OCI-LY3 (cell line): ENCODE measurements at regions not wholly inside any gene's neighbourhood (a gene's known extent, or its start where the extent isn't known, plus 50 kb on each side); places are given as distances from the start of the nearest gene placed in this dataset.

Source experiments
- H2AFZ ChIP-seq: fragments of 200-600, 300-600 bp; shearing (Covaris generic); 2 replicates; pipeline ENCODE4 v1.6.0; 2014; ENCODE audit warnings: antibody characterized with exemption, low read depth, low read length
- H3K27ac ChIP-seq: fragments of 200-600, 300-600 bp; sonication (generic); 2 replicates; pipeline ENCODE4 v1.5.1; 2014; ENCODE audit warnings: mild to moderate bottlenecking, low read length, moderate library complexity, mixed read lengths
- H3K27me3 ChIP-seq: fragments of 200-600, 300-600 bp; sonication (generic); 2 replicates; pipeline ENCODE4 v1.6.1; 2014; ENCODE audit warnings: low read depth, low read length, mixed read lengths
- H3K36me3 ChIP-seq: fragments of 200-600, 300-600 bp; sonication (generic); replicated peaks from 2 replicates; pipeline ENCODE3; 2014; ENCODE audit warnings: low read depth, low read length, mixed read lengths
- H3K4me1 ChIP-seq: fragments of 300-600, 200-600 bp; sonication (generic); 2 replicates; pipeline ENCODE4 v1.6.1; 2014; ENCODE audit warnings: low read length, mixed read lengths
- H3K4me2 ChIP-seq: fragments of 200-600, 300-600 bp; sonication (generic); 2 replicates; pipeline ENCODE4 v1.6.1; 2014; ENCODE audit warnings: low read length, mixed read lengths
- H3K4me3 ChIP-seq: fragments of 300-600, 200-600 bp; sonication (generic); 2 replicates; pipeline ENCODE4 v1.5.1; 2014; ENCODE audit warnings: antibody characterized with exemption, mild to moderate bottlenecking, low read length, moderate library complexity
- H3K79me2 ChIP-seq: fragments of 300-600, 200-600 bp; shearing (Covaris generic); 2 replicates; pipeline ENCODE4 v1.6.1; 2014; ENCODE audit warnings: mild to moderate bottlenecking, low read length, mixed read lengths
- H3K9ac ChIP-seq: fragments of 300-600, 200-600 bp; shearing (Covaris generic); 2 replicates; pipeline ENCODE4 v1.6.0; 2014; ENCODE audit warnings: mild to moderate bottlenecking, low read length, moderate library complexity
- H3K9me3 ChIP-seq: fragments of 200-600, 300-600 bp; shearing (Covaris generic); 2 replicates; pipeline ENCODE4 v1.6.1; 2014; ENCODE audit warnings: low read length, mixed read lengths; ENCODE audit not compliant: insufficient read depth
- H4K20me1 ChIP-seq: fragments of 200-600, 300-600 bp; sonication (generic); 2 replicates; pipeline ENCODE4 v1.6.1; 2016; ENCODE audit warnings: low read length, mixed read lengths; ENCODE audit not compliant: insufficient read depth
- CTCF ChIP-seq: fragments of 200-600, 300-600 bp; sonication (generic); IDR thresholded peaks from 2 replicates; pipeline ENCODE4 v1.5.1; 2014; ENCODE audit warnings: antibody characterized with exemption, low read length, low read depth
- EZH2phosphoT487 ChIP-seq: fragments of 200-600 bp; shearing (Covaris generic); IDR thresholded peaks from 2 replicates; pipeline ENCODE4 v1.6.1; 2018; ENCODE audit warnings: antibody characterized with exemption, mixed run types, low read depth

DNA sequence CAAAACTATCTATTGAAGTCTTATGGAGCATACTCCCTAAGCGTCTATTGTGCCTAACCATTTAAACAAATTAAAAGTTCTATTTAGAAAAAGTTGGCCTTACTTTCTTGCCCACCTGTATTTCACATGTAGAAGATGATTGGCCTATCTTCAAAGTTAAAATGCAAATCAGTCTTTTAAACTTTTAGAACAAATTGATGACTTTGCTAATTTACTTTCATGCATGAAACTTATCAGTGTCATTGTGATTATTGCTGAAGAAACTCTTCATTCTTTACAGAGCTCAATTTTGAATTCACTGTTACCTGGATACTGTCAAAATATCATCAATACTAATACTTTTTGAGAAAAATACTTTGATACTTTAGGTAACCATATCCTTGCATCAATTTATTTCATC is 216.1 kb downstream of the COX7C start:
- TF ChIP-seq CTCF (no peak), EZH2phosphoT487 (no peak)
- no peaks in the 10 kb centered on the region for H3K36me3 ChIP-seq
- no peaks in the 10 kb centered on the region for H3K27me3 ChIP-seq
- no peaks in the 10 kb centered on the region for H3K9me3 ChIP-seq
- no peak overlapping the region for H3K9ac ChIP-seq
- H4K20me1 ChIP-seq, result no peaks in the 10 kb centered on the region
- H3K79me2 ChIP-seq, result no peaks in the 10 kb centered on the region
- H3K4me1 ChIP-seq, result peaks cover 6% of the 10 kb centered on the region
- no peak overlapping the region for H3K4me2 ChIP-seq
- H3K27ac ChIP-seq, result no peak overlapping the region
- no peak overlapping the region for H2AFZ ChIP-seq
- H3K4me3 ChIP-seq, result no peak overlapping the region

DNA sequence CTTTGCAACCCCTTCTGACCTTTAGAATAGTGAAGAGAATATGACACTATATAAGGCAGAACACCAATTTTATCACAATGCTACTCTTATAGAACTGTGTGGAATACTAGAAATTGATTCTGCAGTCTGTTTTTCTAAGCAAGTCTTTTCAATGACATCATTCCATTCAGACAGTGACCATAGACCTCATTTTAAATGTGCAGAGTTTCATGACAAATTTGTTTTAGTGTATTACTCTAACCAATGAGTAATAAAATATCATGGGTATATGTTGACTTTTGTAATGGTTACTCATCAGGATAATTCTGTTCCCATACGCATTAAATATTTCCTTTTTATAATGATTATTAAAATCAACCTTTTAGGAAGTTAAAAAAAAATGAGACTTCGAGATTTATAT is 219.9 kb downstream of the COX7C start:
- TF ChIP-seq CTCF (no peak), EZH2phosphoT487 (no peak)
- Histone ChIP-seq H3K4me3 (no peak overlapping the region), H3K9me3 (no peaks in the 10 kb centered on the region), H3K27ac (no peak overlapping the region), H3K4me2 (no peak overlapping the region), H3K9ac (no peak overlapping the region), H3K36me3 (no peaks in the 10 kb centered on the region), H2AFZ (no peak overlapping the region), H4K20me1 (no peaks in the 10 kb centered on the region), H3K27me3 (no peaks in the 10 kb centered on the region), H3K4me1 (no peaks in the 10 kb centered on the region), H3K79me2 (no peaks in the 10 kb centered on the region)

DNA sequence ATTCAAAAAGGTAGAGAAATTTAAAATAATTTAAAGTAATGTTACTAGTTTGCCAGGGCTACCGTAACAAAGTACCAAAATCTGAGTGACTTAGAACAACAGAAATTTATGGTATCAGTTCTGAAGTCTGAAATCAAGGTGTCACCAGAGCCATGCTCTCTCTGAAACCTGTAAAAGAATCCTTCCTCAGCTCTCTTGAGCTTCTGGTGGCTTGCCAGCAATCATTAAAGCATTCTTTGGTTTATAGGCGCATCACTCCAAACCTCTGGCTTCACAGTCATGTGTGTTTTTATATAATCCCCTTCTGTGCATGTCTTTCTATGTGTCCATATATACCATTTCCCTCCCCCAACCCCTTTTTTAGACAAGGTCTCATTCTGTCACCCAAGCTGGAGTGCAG is 220.3 kb downstream of the COX7C start:
- Histone ChIP-seq H3K9me3 (no peaks in the 10 kb centered on the region), H3K4me1 (no peaks in the 10 kb centered on the region), H3K27me3 (no peaks in the 10 kb centered on the region), H3K4me3 (no peak overlapping the region), H3K4me2 (no peak overlapping the region), H2AFZ (no peak overlapping the region), H3K79me2 (no peaks in the 10 kb centered on the region), H3K36me3 (no peaks in the 10 kb centered on the region), H3K9ac (no peak overlapping the region), H3K27ac (no peak overlapping the region), H4K20me1 (no peaks in the 10 kb centered on the region)
- TF ChIP-seq EZH2phosphoT487, result no peak

GRCh38 chr5:86841000-86841644 is 223.4 kb downstream of the COX7C start:
- no peak overlapping the region for H2AFZ ChIP-seq
- TF ChIP-seq CTCF, result no peak
- no peak for TF ChIP-seq EZH2phosphoT487
- H3K4me1 ChIP-seq, result no peaks in the 10 kb centered on the region
- no peaks in the 10 kb centered on the region for H3K36me3 ChIP-seq
- no peaks in the 10 kb centered on the region for H3K79me2 ChIP-seq
- H3K27ac ChIP-seq, result no peak overlapping the region
- H3K9me3 ChIP-seq, result no peaks in the 10 kb centered on the region
- no peak overlapping the region for H3K9ac ChIP-seq
- H3K4me3 ChIP-seq, result no peak overlapping the region
- H4K20me1 ChIP-seq, result no peaks in the 10 kb centered on the region
- H3K4me2 ChIP-seq, result no peak overlapping the region
- H3K27me3 ChIP-seq, result no peaks in the 10 kb centered on the region
